ENCODE measurements at regions not wholly inside any gene's neighbourhood (a gene's known extent, or its start where the extent isn't known, plus 50 kb on each side); places are given as distances from the start of the nearest gene placed in this dataset.

GRCh38 chr11:20275987-20276965 lies 87.2 kb upstream of the HTATIP2 start:
- no peak for TF ChIP-seq CTCF (IDR thresholded peaks at IDR 0.05)
- TF ChIP-seq POLR2A (IDR thresholded peaks at IDR 0.05): no peak

All from heart left ventricle (tissue), 13 donors.